RCC 7860 (cell line): ENCODE measurements at regions not wholly inside any gene's neighbourhood (a gene's known extent, or its start where the extent isn't known, plus 50 kb on each side); places are given as distances from the start of the nearest gene placed in this dataset.
"Not testable (repeated sequence)": the region's sequence is repeated elsewhere in the genome, so short reads cannot be mapped to it uniquely, and the experiment has no call there.

Experiments used
- DNase-seq: peaks from one replicate; pipeline ENCODE4 v3.0.0-alpha.2; 2015; ENCODE audit warnings: low spot score
- FAIRE-seq: peaks from 2 replicates; lab custom pipeline; 2012; peaks lifted over from hg19 to GRCh38; lab: Jason Lieb, UNC

- peak; percentile 64 for DNase-seq
- peak; percentile 74 for FAIRE-seq
These were observed 759.2 kb upstream of the SLITRK1 start for GRCh38 chr13:84641491-84641890.

GRCh38 chr13:84640691-84641090 is 758.4 kb upstream of the SLITRK1 start:
- DNase-seq, result no peak
- no peak for FAIRE-seq

GRCh38 chr13:84630476-84630875 is 748.2 kb upstream of the SLITRK1 start:
- FAIRE-seq, result no peak
- no peak for DNase-seq

GRCh38 chr13:84616864-84617263 is 734.6 kb upstream of the SLITRK1 start:
- FAIRE-seq, result no peak
- DNase-seq, result no peak

- DNase-seq (peak; percentile 90), FAIRE-seq (peak; percentile 96)
These were observed 727.4 kb upstream of the SLITRK1 start for GRCh38 chr13:84609716-84610115.

GRCh38 chr13:84607261-84608013 is 725.2 kb upstream of the SLITRK1 start:
- peak; percentile 86 for FAIRE-seq
- peak; percentile 66 for DNase-seq

- DNase-seq (no peak), FAIRE-seq (no peak)
These were observed 724.3 kb upstream of the SLITRK1 start for GRCh38 chr13:84606616-84607015.

- FAIRE-seq, result no peak
These were observed 723.7 kb upstream of the SLITRK1 start for GRCh38 chr13:84605927-84606326.

GRCh38 chr13:84591444-84591843 is 709.2 kb upstream of the SLITRK1 start:
- DNase-seq (no peak), FAIRE-seq (no peak)

More at GRCh38 chr13:84605927-84606326, 723.7 kb upstream of the SLITRK1 start:
- no peak for DNase-seq

GRCh38 chr13:84590663-84591062 is 708.4 kb upstream of the SLITRK1 start:
- no peak for DNase-seq
- no peak for FAIRE-seq

GRCh38 chr13:84588023-84588422 is 705.7 kb upstream of the SLITRK1 start:
- no peak for FAIRE-seq
- DNase-seq, result no peak

- FAIRE-seq, DNase-seq: not testable (repeated sequence)
These were observed 697.6 kb upstream of the SLITRK1 start for GRCh38 chr13:84579901-84580300.

- FAIRE-seq, result no peak
These were observed 692.6 kb upstream of the SLITRK1 start for GRCh38 chr13:84574851-84575250.

GRCh38 chr13:84571264-84571663 is 689.0 kb upstream of the SLITRK1 start:
- FAIRE-seq, result no peak
- DNase-seq, result no peak

More at GRCh38 chr13:84574851-84575250, 692.6 kb upstream of the SLITRK1 start:
- no peak for DNase-seq

GRCh38 chr13:84570831-84571230 is 688.6 kb upstream of the SLITRK1 start:
- no peak for FAIRE-seq
- no peak for DNase-seq

GRCh38 chr13:84569366-84569765 is 687.1 kb upstream of the SLITRK1 start:
- no peak for DNase-seq
- FAIRE-seq, result no peak

- FAIRE-seq (no peak), DNase-seq (no peak)
These were observed 685.6 kb upstream of the SLITRK1 start for GRCh38 chr13:84567848-84568247.

- no peak for DNase-seq
- FAIRE-seq, result no peak
These were observed 684.5 kb upstream of the SLITRK1 start for GRCh38 chr13:84566780-84567179.

- FAIRE-seq, result no peak
- no peak for DNase-seq
These were observed 681.3 kb upstream of the SLITRK1 start for GRCh38 chr13:84563611-84564010.

GRCh38 chr13:84553227-84553626 is 671.0 kb upstream of the SLITRK1 start:
- DNase-seq (no peak), FAIRE-seq (no peak)

GRCh38 chr13:84543962-84544361 is 661.7 kb upstream of the SLITRK1 start:
- FAIRE-seq, result no peak

GRCh38 chr13:84542348-84542747 is 660.1 kb upstream of the SLITRK1 start:
- no peak for FAIRE-seq

More at GRCh38 chr13:84543962-84544361, 661.7 kb upstream of the SLITRK1 start:
- DNase-seq, result no peak

GRCh38 chr13:84536906-84537305 is 654.6 kb upstream of the SLITRK1 start:
- FAIRE-seq (no peak), DNase-seq (no peak)

More at GRCh38 chr13:84542348-84542747, 660.1 kb upstream of the SLITRK1 start:
- DNase-seq, result no peak
